Endothelial cell of umbilical vein (primary cell): ENCODE measurements at regions not wholly inside any gene's neighbourhood (a gene's known extent, or its start where the extent isn't known, plus 50 kb on each side); places are given as distances from the start of the nearest gene placed in this dataset.

Experiments
- BruUV-seq: library from RNA; stranded (reverse); fragments of 400-500 nt; replicated peaks from 2 replicates; lab custom pipeline; 2021; lab: Mats Ljungman, UMichigan
- CTCF ChIA-PET: fragments of 300-600, 350-600 bp; sonication (Branson Sonifier 250); formaldehyde crosslinking; loops from one replicate; lab custom pipeline; 2021; ENCODE audit warnings: antibody characterized with exemption, inconsistent platforms; lab: Charles Lee
- POLR2A ChIA-PET: fragments of 300-600, 350-600 bp; sonication (Branson Sonifier 250); formaldehyde crosslinking; loops from one replicate; lab custom pipeline; 2021; ENCODE audit warnings: antibody characterized with exemption, inconsistent platforms; lab: Charles Lee
- DNase-seq: peaks from one replicate; pipeline ENCODE4 v3.0.0-alpha.2; 2011; ENCODE audit warnings: low read depth, low spot score
- FAIRE-seq: peaks from 2 replicates; lab custom pipeline; 2011; peaks lifted over from hg19 to GRCh38; lab: Jason Lieb, UNC
- H2AFZ ChIP-seq: 2 replicates; pipeline ENCODE4 v1.6.0; 2012; ENCODE audit warnings: low read depth, low read length, control low read depth, inconsistent platforms
- H3K27ac ChIP-seq: 2 replicates; pipeline ENCODE4 v1.5.1; 2011; ENCODE audit warnings: low read depth, mild to moderate bottlenecking, control low read depth, low read length, moderate library complexity; ENCODE audit not compliant: insufficient read depth
- H3K27me3 ChIP-seq, 2 experiments: 2 replicates each; pipeline versions ENCODE4 v1.6.0 to v1.6.1; 2011; ENCODE audit warnings: low read length in 2 of 2, mixed read lengths in 1 of 2; ENCODE audit not compliant: control insufficient read depth in 2 of 2, insufficient read depth in 2 of 2
- H3K36me3 ChIP-seq, 2 experiments: 2 replicates in 1 of 2; 3 replicates in 1 of 2; pipeline ENCODE4 v1.5.1; 2011; ENCODE audit warnings: low read length in 2 of 2, mild to moderate bottlenecking in 1 of 2, moderate library complexity in 1 of 2; ENCODE audit not compliant: control insufficient read depth in 2 of 2, insufficient read depth in 2 of 2; ENCODE audit errors: extremely low read depth in 1 of 2
- H3K4me1 ChIP-seq: 3 replicates; pipeline ENCODE4 v1.5.1; 2011; ENCODE audit warnings: mild to moderate bottlenecking, low read length; ENCODE audit not compliant: control insufficient read depth, insufficient read depth; ENCODE audit errors: extremely low read depth
- H3K4me2 ChIP-seq: 2 replicates; pipeline ENCODE4 v1.6.1; 2011; ENCODE audit warnings: low read length, control low read depth, mixed read lengths; ENCODE audit not compliant: insufficient read depth
- H3K4me3 ChIP-seq, 3 experiments: fragments of 200-600 bp in 1 of 3; sonication (generic), shearing (Covaris generic) in 1 of 3; replicated peaks in 1 of 3; 2 replicates each; pipeline ENCODE4 v1.5.1; 2011 to 2016; ENCODE audit warnings: control low read depth in 3 of 3, low read length in 3 of 3, mild to moderate bottlenecking in 2 of 3, inconsistent platforms in 1 of 3, low read depth in 1 of 3, moderate library complexity in 1 of 3; ENCODE audit not compliant: insufficient read depth in 1 of 3
- H3K79me2 ChIP-seq: 2 replicates; pipeline ENCODE4 v1.6.0; 2012; ENCODE audit warnings: low read length, inconsistent platforms; ENCODE audit not compliant: control insufficient read depth, insufficient read depth
- H3K9ac ChIP-seq: replicated peaks from 2 replicates; pipeline ENCODE3; 2011; ENCODE audit warnings: low read length, control low read depth; ENCODE audit not compliant: insufficient read depth; ENCODE audit errors: extremely low read depth
- H3K9me1 ChIP-seq: replicated peaks from 3 replicates; pipeline ENCODE4 v1.6.0; 2011; ENCODE audit warnings: mild to moderate bottlenecking, low read length; ENCODE audit not compliant: control insufficient read depth, insufficient read depth; ENCODE audit errors: extremely low read depth
- H3K9me3 ChIP-seq: replicated peaks from 2 replicates; pipeline ENCODE4 v1.5.1; 2012; ENCODE audit warnings: low read length, inconsistent platforms; ENCODE audit not compliant: control insufficient read depth, insufficient read depth
- H4K20me1 ChIP-seq: replicated peaks from 2 replicates; pipeline ENCODE3; 2011; ENCODE audit warnings: mild to moderate bottlenecking, low read length; ENCODE audit not compliant: control insufficient read depth, insufficient read depth; ENCODE audit errors: extremely low read depth
- EZH2 ChIP-seq: IDR thresholded peaks from 2 replicates; pipeline ENCODE4 v1.6.1; 2012; ENCODE audit warnings: borderline replicate concordance, low read depth, mild to moderate bottlenecking, moderate library complexity, low read length, inconsistent platforms; ENCODE audit not compliant: severe bottlenecking
- FOS ChIP-seq: IDR thresholded peaks from 2 replicates; pipeline ENCODE4 v1.6.1; 2011; ENCODE audit warnings: mild to moderate bottlenecking, low read length, moderate library complexity, borderline replicate concordance; ENCODE audit not compliant: insufficient read depth
- GATA2 ChIP-seq: IDR thresholded peaks from 2 replicates; pipeline ENCODE4 v1.7.0; 2011; ENCODE audit warnings: low read depth, mild to moderate bottlenecking, moderate library complexity, mixed read lengths, low read length; ENCODE audit not compliant: insufficient read length, insufficient read depth
- JUN ChIP-seq: IDR thresholded peaks from 2 replicates; pipeline ENCODE4 v1.6.1; 2011; ENCODE audit warnings: borderline replicate concordance, low read depth; ENCODE audit not compliant: insufficient read length, insufficient read depth
- MYC ChIP-seq: IDR thresholded peaks from one replicate; pipeline ENCODE4 v1.6.1; 2011; ENCODE audit warnings: mild to moderate bottlenecking, low read depth, low read length
- POLR2AphosphoS5 ChIP-seq: IDR thresholded peaks from 2 replicates; pipeline ENCODE4 v1.6.1; 2012; ENCODE audit warnings: low read depth, mild to moderate bottlenecking, control low read depth, low read length, moderate library complexity; ENCODE audit not compliant: insufficient read depth
- dilution Hi-C: fragments of 300-500 bp; cut with MboI; formaldehyde crosslinking; loops from one replicate; pipeline ENCODE4 v1.15.0; 2019; ENCODE audit warnings: low sequenced_read_pairs; ENCODE audit not compliant: extremely low pct_ligation_motif_present
- intact Hi-C: fragments of 100-400 bp; cut with micrococcal nuclease; formaldehyde crosslinking; loops from one replicate; pipeline ENCODE4 v1.10.0; 2022
- TF ChIP-seq, protein P1 (sequence below): IDR thresholded peaks from 2 replicates; pipeline ENCODE4 v1.6.1; 2011; ENCODE audit not compliant: insufficient read depth, insufficient read length

DNA sequence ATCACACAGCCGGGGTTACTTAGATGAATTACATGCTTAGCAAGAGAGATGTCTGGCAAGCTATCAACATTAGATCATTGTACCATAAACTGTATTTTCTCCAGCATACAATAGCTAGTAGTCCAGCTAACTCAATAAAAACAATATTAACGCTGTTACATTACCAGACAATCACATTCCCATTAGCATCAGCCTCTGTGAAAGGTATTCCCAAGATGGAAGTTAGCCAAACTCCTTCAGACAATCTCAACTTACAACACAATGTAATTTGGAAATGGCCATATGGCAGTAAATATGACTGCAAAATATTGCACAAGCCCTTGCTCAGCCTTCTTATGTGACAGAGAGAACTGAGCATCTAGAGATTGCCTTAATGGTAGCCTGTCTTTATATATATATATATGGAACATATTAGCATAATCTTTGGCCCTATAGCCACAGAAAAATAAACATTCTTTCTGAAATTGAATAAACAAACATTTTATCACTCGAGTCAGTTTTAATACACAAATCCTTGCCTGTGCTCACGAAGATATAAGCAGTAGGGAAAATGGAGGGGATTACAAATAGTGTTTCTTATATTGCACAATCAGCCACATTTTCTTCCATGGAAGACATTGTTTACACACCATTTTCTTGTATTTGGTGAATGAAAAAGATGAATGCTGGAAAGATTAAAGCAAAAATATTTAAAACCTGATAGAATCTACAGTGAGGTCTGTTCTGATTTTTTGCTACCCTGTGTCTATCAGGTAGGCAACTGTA lies 1060.5 kb downstream of the DIAPH3 start:
- Histone ChIP-seq H3K36me3 (no peaks in the 10 kb centered on the region), H3K27me3 (no peaks in the 10 kb centered on the region), H3K9me3 (no peaks in the 10 kb centered on the region), H3K4me2 (no peak overlapping the region), H3K4me1 (no peaks in the 10 kb centered on the region), H2AFZ (no peak overlapping the region), H3K4me3 (no peak overlapping the region), H3K27ac (no peak overlapping the region), H3K9me1 (no peaks in the 10 kb centered on the region), H3K79me2 (no peaks in the 10 kb centered on the region), H4K20me1 (no peaks in the 10 kb centered on the region), H3K9ac (no peak overlapping the region)
- POLR2A ChIA-PET, result no interaction called here
- no peak for DNase-seq
- no TSS peak for BruUV-seq
- no peak for FAIRE-seq
- dilution Hi-C loops (no loop called here), intact Hi-C loops (no loop called here)
- CTCF ChIA-PET, result interaction anchor here (1.7 kb wide), 1 partner anchor 11 kb away, joined by 3 read pairs; no protein-coding TSS in a partner anchor
- TF ChIP-seq FOS, result no peak
- TF ChIP-seq POLR2AphosphoS5, result no peak
- no peak for TF ChIP-seq EZH2

DNA sequence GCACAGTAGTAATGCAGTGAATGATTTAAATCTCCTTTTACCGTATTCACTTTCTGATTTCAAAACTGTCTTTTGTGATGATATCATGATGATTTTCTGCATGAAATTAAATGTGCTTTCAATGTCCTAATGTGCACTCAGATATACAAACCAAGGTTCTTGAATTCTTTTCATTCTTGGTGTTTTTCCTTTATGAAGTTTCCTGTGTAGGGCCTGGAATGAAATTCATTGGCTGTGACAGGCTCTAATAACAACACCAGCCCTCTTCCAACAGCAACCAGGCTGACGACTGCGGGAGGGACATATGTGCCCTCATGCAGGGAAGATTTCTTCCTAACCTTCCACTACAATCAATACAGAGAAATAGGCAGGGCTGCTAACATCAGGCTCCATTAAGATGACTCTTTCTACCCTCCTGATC lies 1052.0 kb downstream of the DIAPH3 start:
- FAIRE-seq, result no peak
- intact Hi-C loops (no loop called here), dilution Hi-C loops (no loop called here)
- CTCF ChIA-PET, result interaction anchor here (0.9 to 1.3 kb wide), 2 partner anchors 10 to 571 kb away, joined by 3 read pairs; no protein-coding TSS in a partner anchor
- no peak overlapping the region for H3K4me3 ChIP-seq
- peaks cover 6% of the 10 kb centered on the region for H3K4me1 ChIP-seq
- POLR2A ChIA-PET, result no interaction called here
- H3K9me3 ChIP-seq, result no peaks in the 10 kb centered on the region
- H3K4me2 ChIP-seq, result no peak overlapping the region
- no peaks in the 10 kb centered on the region for H4K20me1 ChIP-seq
- H3K27me3 ChIP-seq, result no peaks in the 10 kb centered on the region
- peak; percentile 43 for DNase-seq
- no TSS peak for BruUV-seq
- no peaks in the 10 kb centered on the region for H3K9me1 ChIP-seq
- no peaks in the 10 kb centered on the region for H3K36me3 ChIP-seq
- peak overlapping the region; percentile 79 for H2AFZ ChIP-seq
- H3K9ac ChIP-seq, result no peak overlapping the region
- H3K27ac ChIP-seq, result no peak overlapping the region
- H3K79me2 ChIP-seq, result no peaks in the 10 kb centered on the region
- TF ChIP-seq GATA2 (no peak), JUN (no peak), MYC (no peak), FOS (no peak)
- TF ChIP-seq, protein P1, sequence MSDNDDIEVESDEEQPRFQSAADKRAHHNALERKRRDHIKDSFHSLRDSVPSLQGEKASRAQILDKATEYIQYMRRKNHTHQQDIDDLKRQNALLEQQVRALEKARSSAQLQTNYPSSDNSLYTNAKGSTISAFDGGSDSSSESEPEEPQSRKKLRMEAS, result no peak
